ENCODE measurements at regions not wholly inside any gene's neighbourhood (a gene's known extent, or its start where the extent isn't known, plus 50 kb on each side); places are given as distances from the start of the nearest gene placed in this dataset.

DNA sequence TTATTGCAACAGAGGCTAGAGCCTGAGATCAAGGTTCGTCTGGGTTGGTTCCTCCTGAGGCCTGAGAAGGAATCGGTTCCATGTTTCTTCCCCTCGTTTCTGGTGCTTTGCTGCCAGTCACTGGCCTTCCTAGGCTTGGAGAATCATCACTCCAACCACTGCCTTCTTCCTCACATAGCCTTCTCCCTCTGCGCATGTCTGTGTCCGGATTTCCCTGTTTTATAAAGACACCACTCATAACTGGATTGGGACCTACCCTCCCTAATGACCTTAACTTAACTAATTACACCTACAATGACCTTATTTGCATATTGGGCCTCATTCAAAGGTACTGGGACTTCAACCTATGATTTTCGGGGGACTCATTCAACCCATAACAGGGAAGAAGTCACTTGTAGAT, 119.8 kb upstream of the CCDC68 start:
- Mint-ChIP-seq H3K36me3 (ENCODE audit: unreplicated experiment) (no peaks in the 10 kb centered on the region), H3K27ac (ENCODE audit: unreplicated experiment) (no peak overlapping the region), H3K4me1 (ENCODE audit: unreplicated experiment) (peaks cover 10% of the 10 kb centered on the region), H3K4me3 (ENCODE audit: unreplicated experiment) (no peak overlapping the region), H3K27me3 (ENCODE audit: unreplicated experiment) (no peaks in the 10 kb centered on the region), H3K9me3 (ENCODE audit: unreplicated experiment) (no peaks in the 10 kb centered on the region)
- TF ChIP-seq, protein P1, sequence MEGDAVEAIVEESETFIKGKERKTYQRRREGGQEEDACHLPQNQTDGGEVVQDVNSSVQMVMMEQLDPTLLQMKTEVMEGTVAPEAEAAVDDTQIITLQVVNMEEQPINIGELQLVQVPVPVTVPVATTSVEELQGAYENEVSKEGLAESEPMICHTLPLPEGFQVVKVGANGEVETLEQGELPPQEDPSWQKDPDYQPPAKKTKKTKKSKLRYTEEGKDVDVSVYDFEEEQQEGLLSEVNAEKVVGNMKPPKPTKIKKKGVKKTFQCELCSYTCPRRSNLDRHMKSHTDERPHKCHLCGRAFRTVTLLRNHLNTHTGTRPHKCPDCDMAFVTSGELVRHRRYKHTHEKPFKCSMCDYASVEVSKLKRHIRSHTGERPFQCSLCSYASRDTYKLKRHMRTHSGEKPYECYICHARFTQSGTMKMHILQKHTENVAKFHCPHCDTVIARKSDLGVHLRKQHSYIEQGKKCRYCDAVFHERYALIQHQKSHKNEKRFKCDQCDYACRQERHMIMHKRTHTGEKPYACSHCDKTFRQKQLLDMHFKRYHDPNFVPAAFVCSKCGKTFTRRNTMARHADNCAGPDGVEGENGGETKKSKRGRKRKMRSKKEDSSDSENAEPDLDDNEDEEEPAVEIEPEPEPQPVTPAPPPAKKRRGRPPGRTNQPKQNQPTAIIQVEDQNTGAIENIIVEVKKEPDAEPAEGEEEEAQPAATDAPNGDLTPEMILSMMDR (IDR thresholded peaks at IDR 0.05) = no peak
- DNase-seq (ENCODE audit: extremely low spot score, unreplicated experiment) = no peak

GRCh38 chr18:55078303-55078932, 119.2 kb upstream of the CCDC68 start:
- H3K36me3 Mint-ChIP-seq (ENCODE audit: unreplicated experiment) = no peaks in the 10 kb centered on the region
- H3K9me3 Mint-ChIP-seq (ENCODE audit: unreplicated experiment) = no peaks in the 10 kb centered on the region
- TF ChIP-seq, protein P1 (IDR thresholded peaks at IDR 0.05) = no peak
- no peak for DNase-seq (ENCODE audit: extremely low spot score, unreplicated experiment)
- H3K27ac Mint-ChIP-seq (ENCODE audit: unreplicated experiment) = no peak overlapping the region
- no peak overlapping the region for H3K4me3 Mint-ChIP-seq (ENCODE audit: unreplicated experiment)
- H3K4me1 Mint-ChIP-seq (ENCODE audit: unreplicated experiment) = peaks cover 10% of the 10 kb centered on the region
- no peaks in the 10 kb centered on the region for H3K27me3 Mint-ChIP-seq (ENCODE audit: unreplicated experiment)

DNA sequence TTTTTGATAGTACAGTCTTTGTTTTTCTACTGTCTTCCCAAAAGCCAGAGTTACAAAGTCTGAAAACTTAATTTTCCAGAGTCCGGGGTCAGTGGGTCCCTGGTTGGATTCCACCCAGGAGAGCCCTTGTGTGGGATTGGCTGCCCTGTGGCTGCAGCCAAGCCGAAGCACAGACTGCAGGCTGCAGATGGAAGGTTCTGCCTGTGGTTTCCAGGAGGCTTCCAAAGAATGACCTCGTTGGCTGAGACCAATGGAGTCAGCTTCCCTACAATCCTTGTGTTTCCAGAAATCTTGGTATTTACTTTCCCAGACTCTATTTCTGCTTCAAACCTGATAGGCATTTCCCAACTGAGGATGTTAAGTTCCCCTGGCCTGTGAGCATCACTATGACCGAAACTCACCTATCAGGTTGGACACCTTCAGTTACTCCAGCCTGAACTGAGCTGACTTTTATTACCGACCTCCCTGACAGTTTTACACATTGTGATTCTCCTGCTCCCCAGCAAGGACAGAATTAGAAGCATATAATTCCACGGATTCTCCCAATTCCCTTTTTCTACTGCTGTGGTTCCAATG, 117.5 kb upstream of the CCDC68 start:
- no peaks in the 10 kb centered on the region for H3K36me3 Mint-ChIP-seq (ENCODE audit: unreplicated experiment)
- H3K27ac Mint-ChIP-seq (ENCODE audit: unreplicated experiment) = no peak overlapping the region
- peaks cover 10% of the 10 kb centered on the region for H3K4me1 Mint-ChIP-seq (ENCODE audit: unreplicated experiment)
- H3K9me3 Mint-ChIP-seq (ENCODE audit: unreplicated experiment) = no peaks in the 10 kb centered on the region
- H3K27me3 Mint-ChIP-seq (ENCODE audit: unreplicated experiment) = peaks cover under 1% of the 10 kb centered on the region
- no peak overlapping the region for H3K4me3 Mint-ChIP-seq (ENCODE audit: unreplicated experiment)
- no peak for DNase-seq (ENCODE audit: extremely low spot score, unreplicated experiment)
- TF ChIP-seq, protein P1 (IDR thresholded peaks at IDR 0.05) = no peak

DNA sequence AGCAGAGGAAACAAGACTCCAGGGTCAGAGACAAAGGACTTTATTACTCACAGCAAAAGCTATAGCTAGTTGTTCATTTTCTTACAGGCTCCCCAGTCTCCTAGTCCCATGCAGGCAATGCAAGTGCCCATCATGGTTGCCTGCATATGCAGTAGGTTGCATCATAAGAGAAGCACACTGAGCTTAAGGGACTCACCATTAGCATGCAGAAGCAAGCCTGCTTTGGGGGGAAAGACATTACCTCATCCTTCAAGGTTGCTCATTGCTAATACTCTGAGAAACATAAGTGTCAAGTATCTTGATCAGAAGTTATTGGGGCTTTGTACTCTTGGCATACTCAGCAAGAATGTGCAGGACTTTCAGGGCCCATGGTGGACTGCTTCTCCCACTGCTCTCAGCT, 114.6 kb upstream of the CCDC68 start:
- TF ChIP-seq, protein P1 (IDR thresholded peaks at IDR 0.05) = no peak
- H3K9me3 Mint-ChIP-seq (ENCODE audit: unreplicated experiment) = no peaks in the 10 kb centered on the region
- H3K27me3 Mint-ChIP-seq (ENCODE audit: unreplicated experiment) = peaks cover 14% of the 10 kb centered on the region
- H3K4me1 Mint-ChIP-seq (ENCODE audit: unreplicated experiment) = peaks cover 2% of the 10 kb centered on the region
- no peaks in the 10 kb centered on the region for H3K36me3 Mint-ChIP-seq (ENCODE audit: unreplicated experiment)
- DNase-seq (ENCODE audit: extremely low spot score, unreplicated experiment) = no peak
- no peak overlapping the region for H3K27ac Mint-ChIP-seq (ENCODE audit: unreplicated experiment)
- H3K4me3 Mint-ChIP-seq (ENCODE audit: unreplicated experiment) = no peak overlapping the region

DNA sequence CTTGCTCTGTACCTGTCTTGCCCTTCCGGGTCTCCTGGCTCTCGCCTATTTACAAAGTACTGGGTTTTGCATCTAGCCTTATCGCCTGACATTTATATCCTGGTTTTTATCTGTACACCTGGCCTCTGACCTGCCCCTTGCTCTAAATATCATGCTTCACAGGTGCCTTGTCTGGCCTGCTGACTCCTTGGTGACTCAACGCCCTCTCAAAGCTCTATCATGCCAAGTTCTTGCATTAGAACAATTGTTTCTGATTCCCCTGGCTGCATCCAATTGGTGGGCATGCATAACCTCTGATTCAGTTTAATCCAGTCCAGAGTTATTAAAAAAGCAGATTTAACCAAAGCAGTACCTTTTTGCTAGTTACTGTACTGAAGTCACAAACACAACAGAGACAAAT, 113.9 kb upstream of the CCDC68 start:
- no peak overlapping the region for H3K4me3 Mint-ChIP-seq (ENCODE audit: unreplicated experiment)

More for the DNA sequence above, 113.9 kb upstream of the CCDC68 start:
- H3K36me3 Mint-ChIP-seq (ENCODE audit: unreplicated experiment) = no peaks in the 10 kb centered on the region
- TF ChIP-seq, protein P1 (IDR thresholded peaks at IDR 0.05) = no peak
- no peaks in the 10 kb centered on the region for H3K9me3 Mint-ChIP-seq (ENCODE audit: unreplicated experiment)
- H3K27me3 Mint-ChIP-seq (ENCODE audit: unreplicated experiment) = peaks cover 14% of the 10 kb centered on the region
- DNase-seq (ENCODE audit: extremely low spot score, unreplicated experiment) = no peak
- peaks cover 2% of the 10 kb centered on the region for H3K4me1 Mint-ChIP-seq (ENCODE audit: unreplicated experiment)
- H3K27ac Mint-ChIP-seq (ENCODE audit: unreplicated experiment) = no peak overlapping the region

Data from osteocyte (in vitro differentiated cells).